Stimulated activated CD4-positive, alpha-beta T cell treated with anti-CD3 and anti-CD28 coated beads, TNF-alpha, amount 100 ng/mL, for 24 hours (primary cell): ENCODE measurements at regions not wholly inside any gene's neighbourhood (a gene's known extent, or its start where the extent isn't known, plus 50 kb on each side); places are given as distances from the start of the nearest gene placed in this dataset.
A peak's percentile ranks its signal among the peaks of the same experiment; 100 is the strongest.

Experiments
- DNase-seq, 3 experiments: peaks; one replicate each; pipeline ENCODE4 v3.0.0-alpha.2; 2020; ENCODE audit warnings: low read depth in 3 of 3

- DNase-seq = no peak
These were observed 156.7 kb upstream of the DIO3 start for GRCh38 chr14:101404426-101405170.

GRCh38 chr14:101405171-101405883 lies 156.0 kb upstream of the DIO3 start:
- DNase-seq = no peak

GRCh38 chr14:101406921-101407320 lies 154.4 kb upstream of the DIO3 start:
- no peak for DNase-seq

GRCh38 chr14:101407328-101407727 lies 154.0 kb upstream of the DIO3 start:
- no peak for DNase-seq

- no peak for DNase-seq
These were observed 153.0 kb upstream of the DIO3 start for GRCh38 chr14:101408077-101408831.

- DNase-seq = no peak
These were observed 152.2 kb upstream of the DIO3 start for GRCh38 chr14:101409006-101409543.

GRCh38 chr14:101410126-101410525 lies 151.2 kb upstream of the DIO3 start:
- DNase-seq = no peak

GRCh38 chr14:101411151-101411550 lies 150.1 kb upstream of the DIO3 start:
- DNase-seq = no peak

GRCh38 chr14:101411779-101412178 lies 149.5 kb upstream of the DIO3 start:
- no peak for DNase-seq

- no peak for DNase-seq
These were observed 148.6 kb upstream of the DIO3 start for GRCh38 chr14:101412739-101413138.

- DNase-seq = no peak
These were observed 143.9 kb upstream of the DIO3 start for GRCh38 chr14:101417434-101417833.

GRCh38 chr14:101418601-101419000 lies 142.7 kb upstream of the DIO3 start:
- DNase-seq = no peak

- DNase-seq = no peak
These were observed 134.8 kb upstream of the DIO3 start for GRCh38 chr14:101426466-101426865.

GRCh38 chr14:101428409-101428808 lies 132.9 kb upstream of the DIO3 start:
- no peak for DNase-seq

GRCh38 chr14:101435546-101435945 lies 125.7 kb upstream of the DIO3 start:
- no peak for DNase-seq

GRCh38 chr14:101439023-101439422 lies 122.3 kb upstream of the DIO3 start:
- no peak for DNase-seq

- no peak for DNase-seq
These were observed 120.8 kb upstream of the DIO3 start for GRCh38 chr14:101440496-101440895.

- no peak for DNase-seq
These were observed 119.6 kb upstream of the DIO3 start for GRCh38 chr14:101441710-101442109.

- peak; percentile 14 to 68 (median 27) for DNase-seq
These were observed 118.8 kb upstream of the DIO3 start for GRCh38 chr14:101442451-101442850.

- DNase-seq = no peak
These were observed 117.2 kb upstream of the DIO3 start for GRCh38 chr14:101444116-101444515.

- DNase-seq = no peak
These were observed 116.0 kb upstream of the DIO3 start for GRCh38 chr14:101445278-101445677.

GRCh38 chr14:101446387-101446969 lies 114.8 kb upstream of the DIO3 start:
- DNase-seq = no peak
